Activated CD8-positive, alpha-beta memory T cell treated with anti-CD3 and anti-CD28 coated beads, Interleukin-2, amount 50 U/mL, for 1 hour (primary cell): ENCODE measurements at regions not wholly inside any gene's neighbourhood (a gene's known extent, or its start where the extent isn't known, plus 50 kb on each side); places are given as distances from the start of the nearest gene placed in this dataset.
"Not testable (repeated sequence)": the region's sequence is repeated elsewhere in the genome, so short reads cannot be mapped to it uniquely, and the experiment has no call there.

Source experiments
- DNase-seq: peaks from one replicate; pipeline ENCODE4 v3.0.0-alpha.2; 2020; ENCODE audit errors: extremely low read depth

DNA sequence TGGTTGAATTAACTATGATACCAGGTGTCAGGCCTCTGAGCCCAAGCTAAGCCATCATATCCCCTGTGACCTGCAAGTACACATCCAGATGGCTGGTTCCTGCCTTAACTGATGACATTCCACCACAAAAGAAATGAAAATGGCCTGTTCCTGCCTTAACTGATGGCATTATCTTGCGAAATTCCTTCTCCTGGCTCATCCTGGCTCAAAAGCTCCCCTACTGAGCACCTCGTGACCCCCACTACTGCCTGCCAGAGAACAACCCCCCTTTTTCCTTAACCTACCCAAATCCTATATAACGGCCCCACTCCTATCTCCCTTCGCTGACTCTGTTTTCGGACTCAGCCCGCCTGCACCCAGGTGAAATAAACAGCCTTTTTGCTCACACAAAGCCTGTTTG, 1671.4 kb downstream of the C4orf33 start:
- DNase-seq, result not testable (repeated sequence)

- not testable (repeated sequence) for DNase-seq
Measured at GRCh38 chr4:130772966-130773365, 1677.0 kb downstream of the C4orf33 start.

GRCh38 chr4:130808492-130808891, 1712.5 kb downstream of the C4orf33 start:
- DNase-seq, result no peak

- no peak for DNase-seq
Measured at GRCh38 chr4:130812117-130812765, 1716.3 kb downstream of the C4orf33 start.

- no peak for DNase-seq
Measured at GRCh38 chr4:130814896-130815295, 1718.9 kb downstream of the C4orf33 start.

GRCh38 chr4:130820448-130820847, 1724.5 kb downstream of the C4orf33 start:
- no peak for DNase-seq

GRCh38 chr4:130825284-130825683, 1729.3 kb downstream of the C4orf33 start:
- no peak for DNase-seq

- DNase-seq, result no peak
Measured at GRCh38 chr4:130850019-130850524, 1754.1 kb downstream of the C4orf33 start.

DNA sequence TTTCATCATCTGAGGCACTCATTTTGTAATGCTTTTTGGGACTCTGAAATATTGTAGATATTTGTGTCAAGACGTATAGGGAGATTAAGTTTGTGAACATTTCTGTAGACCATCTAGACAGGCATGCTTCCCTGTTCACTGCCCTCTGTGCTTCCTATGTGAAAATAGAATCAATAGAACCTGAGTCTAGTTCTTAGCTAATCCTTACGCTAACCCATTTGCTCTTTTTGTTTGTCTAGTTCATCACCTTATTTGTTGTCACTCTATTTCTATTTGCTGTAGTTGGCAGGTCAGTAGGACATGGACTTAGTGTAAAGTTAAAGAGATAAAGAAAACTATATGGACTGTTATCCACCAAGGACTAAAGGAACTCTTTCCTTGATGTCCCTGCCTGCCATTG, 1755.2 kb downstream of the C4orf33 start:
- DNase-seq, result no peak

- DNase-seq, result no peak
Measured at GRCh38 chr4:130851932-130852331, 1756.0 kb downstream of the C4orf33 start.

DNA sequence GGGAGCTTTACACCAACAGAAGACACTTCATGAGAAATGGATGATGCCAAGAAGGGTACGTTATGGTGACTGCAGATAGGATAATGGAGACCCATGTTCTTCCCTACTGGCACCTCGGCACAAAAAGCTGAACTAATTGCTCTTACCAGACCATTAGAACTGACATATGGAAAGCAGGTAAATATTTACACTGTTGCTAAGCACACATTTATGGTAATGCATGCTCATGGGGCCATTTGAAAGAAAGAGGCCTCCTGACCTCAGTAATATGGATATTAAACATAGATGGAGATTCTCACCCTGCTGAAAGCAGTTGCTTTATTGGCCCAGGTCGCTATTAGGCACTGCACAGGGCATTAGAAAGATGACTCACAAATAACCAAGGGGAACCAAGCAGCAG, 1759.6 kb downstream of the C4orf33 start:
- no peak for DNase-seq

- DNase-seq, result no peak
Measured at GRCh38 chr4:130859991-130860390, 1764.0 kb downstream of the C4orf33 start.

DNA sequence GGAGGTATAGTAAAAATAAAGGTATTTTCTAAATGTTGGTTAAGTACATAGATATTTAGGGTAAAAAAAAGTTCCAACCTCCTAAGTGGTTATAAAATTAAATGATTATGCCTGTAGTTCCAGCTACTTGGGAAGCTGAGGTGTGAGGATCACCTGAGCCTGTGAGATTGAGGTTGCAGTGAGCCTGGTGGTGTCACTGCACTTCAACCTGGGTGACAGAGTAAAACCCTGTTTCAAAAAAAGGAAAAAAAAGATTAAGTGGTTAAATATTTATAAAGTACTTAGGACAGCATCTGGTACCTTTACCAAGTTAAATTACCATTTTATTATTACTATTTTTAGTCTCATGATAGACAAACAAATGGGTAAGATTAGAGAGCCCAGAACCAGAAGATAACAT, 1801.0 kb downstream of the C4orf33 start:
- no peak for DNase-seq

- DNase-seq, result no peak
Measured at GRCh38 chr4:130901321-130901720, 1805.4 kb downstream of the C4orf33 start.

DNA sequence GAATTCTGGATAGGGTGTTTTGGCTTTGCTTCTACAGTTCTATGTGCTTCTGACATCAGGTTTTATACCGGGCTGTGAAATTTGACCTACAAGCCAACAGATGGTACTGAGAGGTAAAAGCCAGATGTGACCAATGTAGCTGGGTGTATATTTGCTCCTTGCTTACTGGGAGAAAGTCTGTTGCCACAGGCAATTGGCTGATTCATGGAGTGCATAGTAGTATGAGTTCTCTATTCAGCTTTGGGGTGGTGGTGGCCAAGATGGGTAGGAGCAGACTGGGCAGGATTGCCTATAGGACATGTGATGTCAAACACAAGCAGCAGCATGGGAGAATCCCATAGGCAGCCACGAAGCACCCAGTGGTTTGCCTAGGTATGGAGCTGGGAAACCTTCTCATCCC, 1827.0 kb downstream of the C4orf33 start:
- no peak for DNase-seq

DNA sequence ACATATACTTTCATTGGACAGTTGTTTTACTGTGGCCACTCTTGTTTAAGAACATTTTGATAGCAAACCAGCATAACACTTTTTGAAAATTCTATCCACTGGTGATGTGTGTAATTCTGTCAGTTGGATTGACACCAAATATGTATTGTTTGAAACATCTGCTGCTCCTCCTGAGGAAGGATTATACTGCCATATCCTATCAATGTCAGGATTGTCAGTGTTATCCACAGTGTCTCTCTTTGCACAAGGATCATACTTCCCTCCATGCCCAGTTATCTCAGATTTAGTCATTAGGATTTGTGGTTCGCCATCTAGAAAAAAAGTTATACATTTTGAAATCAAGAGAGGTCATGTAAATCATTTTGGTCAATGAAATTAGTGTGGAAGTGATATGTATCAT, 1859.6 kb downstream of the C4orf33 start:
- no peak for DNase-seq

DNA sequence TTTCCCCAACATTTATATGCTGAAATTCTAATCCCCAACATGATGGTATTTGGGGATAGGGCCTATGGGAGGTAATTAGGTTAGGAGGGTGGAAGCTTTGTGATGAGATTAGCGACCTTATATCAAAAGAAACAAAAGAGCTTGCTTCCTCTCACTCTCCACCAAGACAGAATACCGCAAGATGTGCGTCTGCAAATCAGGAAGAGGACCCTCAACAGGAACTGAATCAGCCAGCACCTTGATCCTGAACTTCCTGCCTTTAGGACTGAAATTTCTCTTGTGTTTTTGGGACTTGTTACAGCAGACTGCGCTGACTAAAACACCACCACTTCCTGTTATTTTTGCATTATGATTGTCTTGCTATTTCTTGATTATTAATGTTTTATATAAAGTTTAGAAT, 1889.4 kb downstream of the C4orf33 start:
- no peak for DNase-seq

GRCh38 chr4:130995988-130996387, 1900.0 kb downstream of the C4orf33 start:
- no peak for DNase-seq

GRCh38 chr4:131001371-131001770, 1905.4 kb downstream of the C4orf33 start:
- no peak for DNase-seq

DNA sequence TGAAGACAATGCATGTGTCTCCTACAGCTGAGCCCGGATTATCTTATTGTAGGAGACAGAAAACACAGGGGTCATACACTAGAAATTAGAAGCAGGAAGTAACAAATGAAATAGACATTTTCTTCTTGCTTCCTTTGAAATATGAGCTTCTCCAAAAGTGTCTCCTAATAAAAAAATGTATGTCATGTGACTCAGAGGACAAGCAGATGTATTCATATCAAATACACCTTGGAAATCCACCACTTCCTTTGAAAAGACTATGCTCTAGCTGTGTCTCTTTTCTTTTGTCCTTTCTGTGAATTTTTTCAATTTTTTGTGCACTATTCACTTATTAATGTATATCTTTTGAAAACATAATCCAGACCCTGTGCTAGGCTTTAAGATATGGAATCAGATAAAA, 1906.2 kb downstream of the C4orf33 start:
- DNase-seq, result no peak

DNA sequence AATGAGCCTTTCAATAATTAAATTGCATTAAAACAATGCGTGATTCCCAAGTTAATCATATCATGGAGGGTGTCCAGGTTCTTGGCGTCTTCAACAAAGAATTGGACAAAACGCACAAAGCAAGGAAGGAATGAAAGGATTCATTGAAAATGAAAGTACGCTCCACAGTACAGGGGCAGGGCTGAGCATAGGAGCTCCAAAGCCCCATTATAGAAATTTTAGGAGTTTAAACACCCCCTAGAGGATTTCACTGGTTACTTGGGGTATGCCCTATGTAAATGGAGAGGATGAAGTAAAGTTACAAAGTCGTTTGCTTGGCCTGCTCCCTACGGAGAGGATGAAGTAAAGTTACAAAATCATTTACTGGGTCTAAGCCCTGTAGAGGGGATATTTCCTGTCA, 1910.4 kb downstream of the C4orf33 start:
- DNase-seq, result no peak

DNA sequence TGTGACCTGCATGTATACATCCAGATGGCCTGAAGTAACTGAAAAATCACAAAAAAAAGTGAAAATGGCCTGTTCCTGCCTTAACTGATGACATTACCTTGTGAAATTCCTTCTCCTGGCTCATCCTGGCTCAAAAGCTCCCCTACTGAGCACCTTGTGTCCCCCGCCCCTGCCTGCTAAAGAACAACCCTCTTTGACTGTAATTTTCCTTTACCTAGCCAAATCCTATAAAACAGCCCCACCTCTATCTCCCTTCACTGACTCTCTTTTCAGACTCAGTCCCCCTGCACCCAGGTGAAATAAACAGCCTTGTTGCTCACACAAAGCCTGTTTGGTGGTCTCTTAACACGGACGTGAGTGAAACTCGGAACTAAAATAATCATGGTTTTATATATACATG, 1916.0 kb downstream of the C4orf33 start:
- DNase-seq, result not testable (repeated sequence)

GRCh38 chr4:131013226-131013625, 1917.3 kb downstream of the C4orf33 start:
- no peak for DNase-seq

- DNase-seq, result no peak
Measured at GRCh38 chr4:131026771-131027170, 1930.8 kb downstream of the C4orf33 start.
